ENCODE measurements at regions not wholly inside any gene's neighbourhood (a gene's known extent, or its start where the extent isn't known, plus 50 kb on each side); places are given as distances from the start of the nearest gene placed in this dataset.

DNA sequence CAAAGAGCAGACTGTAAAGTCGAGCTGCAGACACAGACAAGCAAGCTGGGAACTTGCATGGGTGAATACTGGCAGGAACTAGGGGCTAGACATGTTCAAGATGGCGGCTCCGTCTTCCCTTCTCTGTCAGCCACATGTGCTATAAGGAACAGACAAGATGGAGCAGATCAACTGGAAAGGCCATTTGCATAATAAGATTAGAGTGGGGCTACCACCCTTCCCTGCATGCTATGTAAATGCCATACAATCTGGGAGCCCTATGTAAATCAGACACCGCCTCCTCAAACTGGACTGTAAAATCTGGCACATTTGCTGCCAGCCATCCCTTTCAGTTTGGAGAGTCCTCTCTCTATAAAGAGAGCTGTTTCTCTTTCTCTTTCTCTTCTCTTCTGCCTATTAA, 640.1 kb upstream of the CDH8 start:
- no peak for DNase-seq
- Mint-ChIP-seq H3K36me3 (ENCODE audit: low read depth) (no peaks in the 10 kb centered on the region), H3K9me3 (peaks cover 31% of the 10 kb centered on the region), H3K4me3 (no peak overlapping the region), H3K27ac (no peak overlapping the region), H3K27me3 (ENCODE audit: insufficient read depth) (no peaks in the 10 kb centered on the region), H3K4me1 (ENCODE audit: low read depth) (no peaks in the 10 kb centered on the region)
- TF ChIP-seq, protein P1, sequence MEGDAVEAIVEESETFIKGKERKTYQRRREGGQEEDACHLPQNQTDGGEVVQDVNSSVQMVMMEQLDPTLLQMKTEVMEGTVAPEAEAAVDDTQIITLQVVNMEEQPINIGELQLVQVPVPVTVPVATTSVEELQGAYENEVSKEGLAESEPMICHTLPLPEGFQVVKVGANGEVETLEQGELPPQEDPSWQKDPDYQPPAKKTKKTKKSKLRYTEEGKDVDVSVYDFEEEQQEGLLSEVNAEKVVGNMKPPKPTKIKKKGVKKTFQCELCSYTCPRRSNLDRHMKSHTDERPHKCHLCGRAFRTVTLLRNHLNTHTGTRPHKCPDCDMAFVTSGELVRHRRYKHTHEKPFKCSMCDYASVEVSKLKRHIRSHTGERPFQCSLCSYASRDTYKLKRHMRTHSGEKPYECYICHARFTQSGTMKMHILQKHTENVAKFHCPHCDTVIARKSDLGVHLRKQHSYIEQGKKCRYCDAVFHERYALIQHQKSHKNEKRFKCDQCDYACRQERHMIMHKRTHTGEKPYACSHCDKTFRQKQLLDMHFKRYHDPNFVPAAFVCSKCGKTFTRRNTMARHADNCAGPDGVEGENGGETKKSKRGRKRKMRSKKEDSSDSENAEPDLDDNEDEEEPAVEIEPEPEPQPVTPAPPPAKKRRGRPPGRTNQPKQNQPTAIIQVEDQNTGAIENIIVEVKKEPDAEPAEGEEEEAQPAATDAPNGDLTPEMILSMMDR (IDR thresholded peaks at IDR 0.05): no peak

- TF ChIP-seq, protein P1 (IDR thresholded peaks at IDR 0.05): no peak
- 0 out of 2 replicates have a peak, but pooled peaks cover 8% of the 10 kb centered on the region for H3K36me3 Mint-ChIP-seq (ENCODE audit: low read depth)
- DNase-seq: no peak
- no peaks in the 10 kb centered on the region for H3K27me3 Mint-ChIP-seq (ENCODE audit: insufficient read depth)
- no peak overlapping the region for H3K27ac Mint-ChIP-seq
- no peak overlapping the region for H3K4me3 Mint-ChIP-seq
- no peaks in the 10 kb centered on the region for H3K4me1 Mint-ChIP-seq (ENCODE audit: low read depth)
- H3K9me3 Mint-ChIP-seq: peaks cover 44% of the 10 kb centered on the region
Measured at GRCh38 chr16:62665269-62665668, 629.0 kb upstream of the CDH8 start.

DNA sequence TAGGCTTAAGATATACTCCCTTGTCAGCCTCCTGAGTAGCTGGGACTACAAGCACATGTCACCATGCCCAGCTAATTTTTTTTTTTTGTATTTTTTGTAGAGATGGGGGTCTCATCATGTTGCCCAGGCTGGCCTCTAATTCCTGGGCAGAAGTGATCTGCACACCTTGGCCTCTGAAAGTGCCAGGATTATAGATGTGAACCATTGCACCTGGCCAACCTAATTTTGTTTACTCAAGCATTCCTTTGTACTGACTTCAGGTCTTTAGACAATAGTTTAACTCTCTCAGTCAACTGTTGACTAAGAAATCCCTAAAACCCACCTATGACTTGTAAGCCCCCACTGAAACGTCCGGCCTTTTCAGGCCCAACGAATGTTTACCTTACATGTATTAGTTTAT, 628.3 kb upstream of the CDH8 start:
- Mint-ChIP-seq H3K27ac (no peak overlapping the region), H3K4me3 (no peak overlapping the region), H3K9me3 (peaks cover 45% of the 10 kb centered on the region), H3K4me1 (ENCODE audit: low read depth) (no peaks in the 10 kb centered on the region), H3K36me3 (ENCODE audit: low read depth) (0 out of 2 replicates have a peak, but pooled peaks cover 1% of the 10 kb centered on the region), H3K27me3 (ENCODE audit: insufficient read depth) (no peaks in the 10 kb centered on the region)
- TF ChIP-seq, protein P1 (IDR thresholded peaks at IDR 0.05): no peak
- no peak for DNase-seq

GRCh38 chr16:62661435-62661834, 625.2 kb upstream of the CDH8 start:
- H3K4me3 Mint-ChIP-seq: no peak overlapping the region
- no peaks in the 10 kb centered on the region for H3K36me3 Mint-ChIP-seq (ENCODE audit: low read depth)
- H3K27me3 Mint-ChIP-seq (ENCODE audit: insufficient read depth): no peaks in the 10 kb centered on the region
- DNase-seq: no peak
- H3K4me1 Mint-ChIP-seq (ENCODE audit: low read depth): no peaks in the 10 kb centered on the region
- TF ChIP-seq, protein P1 (IDR thresholded peaks at IDR 0.05): no peak
- no peak overlapping the region for H3K27ac Mint-ChIP-seq
- peaks cover 40% of the 10 kb centered on the region for H3K9me3 Mint-ChIP-seq

GRCh38 chr16:62657116-62657515, 620.9 kb upstream of the CDH8 start:
- Mint-ChIP-seq H3K36me3 (ENCODE audit: low read depth) (no peaks in the 10 kb centered on the region), H3K27me3 (ENCODE audit: insufficient read depth) (no peaks in the 10 kb centered on the region), H3K9me3 (peaks cover 44% of the 10 kb centered on the region), H3K27ac (no peak overlapping the region), H3K4me1 (ENCODE audit: low read depth) (no peaks in the 10 kb centered on the region), H3K4me3 (no peak overlapping the region)
- TF ChIP-seq, protein P1 (IDR thresholded peaks at IDR 0.05): no peak
- no peak for DNase-seq

All from HFFc6 (cell line).